Astrocyte of the spinal cord (primary cell): ENCODE measurements at regions not wholly inside any gene's neighbourhood (a gene's known extent, or its start where the extent isn't known, plus 50 kb on each side); places are given as distances from the start of the nearest gene placed in this dataset.

Source experiments
- DNase-seq: peaks from one replicate; pipeline ENCODE4 v3.0.0; 2011; ENCODE audit warnings: low read depth, low spot score
- H3K4me3 ChIP-seq: 2 replicates; pipeline ENCODE4 v1.5.1; 2011; ENCODE audit warnings: low read depth, mild to moderate bottlenecking, low read length, moderate library complexity
- in situ Hi-C: cut with HindIII; loops from 2 replicates; pipeline ENCODE4 v1.10.0; 2017; ENCODE audit warnings: low sequenced_read_pairs
- TF ChIP-seq, protein P1 (sequence below): IDR thresholded peaks from 2 replicates; pipeline ENCODE4 v1.5.1; 2012; ENCODE audit warnings: low read depth, mild to moderate bottlenecking, low read length, inconsistent platforms

DNA sequence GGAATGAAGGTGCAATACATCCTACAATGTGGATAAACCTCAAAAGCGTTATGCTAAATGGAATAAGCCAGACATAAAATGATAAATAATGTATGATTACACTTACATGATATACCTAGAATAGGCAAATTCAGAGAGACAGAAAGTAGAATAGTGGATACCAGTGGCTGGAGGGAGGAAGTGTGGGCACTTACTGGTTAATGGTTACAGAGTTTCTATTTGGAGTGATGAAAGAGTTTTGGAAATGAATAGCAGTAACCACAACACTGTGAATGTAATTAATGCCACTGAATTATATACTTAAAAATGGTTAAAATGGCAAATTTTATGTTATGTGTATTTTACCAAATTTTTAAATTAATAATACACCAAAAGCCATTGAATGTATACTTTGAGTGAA is 71.4 kb upstream of the CST7 start:
- in situ Hi-C loops = no loop called here
- TF ChIP-seq, protein P1, sequence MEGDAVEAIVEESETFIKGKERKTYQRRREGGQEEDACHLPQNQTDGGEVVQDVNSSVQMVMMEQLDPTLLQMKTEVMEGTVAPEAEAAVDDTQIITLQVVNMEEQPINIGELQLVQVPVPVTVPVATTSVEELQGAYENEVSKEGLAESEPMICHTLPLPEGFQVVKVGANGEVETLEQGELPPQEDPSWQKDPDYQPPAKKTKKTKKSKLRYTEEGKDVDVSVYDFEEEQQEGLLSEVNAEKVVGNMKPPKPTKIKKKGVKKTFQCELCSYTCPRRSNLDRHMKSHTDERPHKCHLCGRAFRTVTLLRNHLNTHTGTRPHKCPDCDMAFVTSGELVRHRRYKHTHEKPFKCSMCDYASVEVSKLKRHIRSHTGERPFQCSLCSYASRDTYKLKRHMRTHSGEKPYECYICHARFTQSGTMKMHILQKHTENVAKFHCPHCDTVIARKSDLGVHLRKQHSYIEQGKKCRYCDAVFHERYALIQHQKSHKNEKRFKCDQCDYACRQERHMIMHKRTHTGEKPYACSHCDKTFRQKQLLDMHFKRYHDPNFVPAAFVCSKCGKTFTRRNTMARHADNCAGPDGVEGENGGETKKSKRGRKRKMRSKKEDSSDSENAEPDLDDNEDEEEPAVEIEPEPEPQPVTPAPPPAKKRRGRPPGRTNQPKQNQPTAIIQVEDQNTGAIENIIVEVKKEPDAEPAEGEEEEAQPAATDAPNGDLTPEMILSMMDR = no peak
- H3K4me3 ChIP-seq = no peak overlapping the region
- DNase-seq = no peak

DNA sequence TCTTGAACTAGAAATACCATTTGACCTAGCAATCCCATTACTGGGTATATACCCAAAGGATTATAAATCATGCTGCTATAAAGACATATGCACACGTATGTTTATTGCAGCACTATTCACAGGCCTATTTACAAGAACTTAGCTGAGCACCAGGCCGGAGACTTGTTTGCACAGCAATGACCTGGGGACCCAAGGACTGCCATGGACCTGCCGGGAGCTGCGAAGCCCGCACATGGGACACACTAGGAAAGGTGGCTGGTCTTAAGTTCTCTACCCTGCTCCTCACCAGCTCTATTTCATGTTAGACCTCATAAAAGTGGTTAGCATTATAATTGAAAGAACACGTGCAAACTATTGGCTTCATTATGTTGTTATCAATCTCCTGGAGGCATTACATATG is 70.4 kb upstream of the CST7 start:
- in situ Hi-C loops = no loop called here
- H3K4me3 ChIP-seq = no peak overlapping the region
- DNase-seq = no peak
- TF ChIP-seq, protein P1 = no peak

DNA sequence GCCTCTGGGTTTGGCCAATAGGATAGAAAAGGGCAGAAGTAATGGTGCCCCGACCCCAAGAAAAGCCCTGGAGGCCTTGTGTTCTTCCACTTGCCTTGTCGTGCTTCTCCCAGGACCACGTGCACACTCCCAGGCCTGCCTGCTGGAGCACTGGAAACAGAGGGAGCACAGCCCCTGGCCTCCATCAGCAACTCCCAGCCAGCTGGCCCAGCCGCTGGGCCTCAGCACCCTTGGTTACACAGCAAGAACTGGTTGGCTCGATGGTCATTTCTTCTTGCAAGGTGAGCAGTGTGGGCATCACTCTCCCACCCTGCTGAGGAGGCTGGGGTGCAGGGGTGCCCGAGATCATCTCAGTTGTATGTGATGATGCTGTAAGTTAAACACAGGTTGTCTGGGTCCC is 69.2 kb upstream of the CST7 start:
- TF ChIP-seq, protein P1 = no peak
- DNase-seq = no peak
- in situ Hi-C loops = no loop called here
- H3K4me3 ChIP-seq = no peak overlapping the region

DNA sequence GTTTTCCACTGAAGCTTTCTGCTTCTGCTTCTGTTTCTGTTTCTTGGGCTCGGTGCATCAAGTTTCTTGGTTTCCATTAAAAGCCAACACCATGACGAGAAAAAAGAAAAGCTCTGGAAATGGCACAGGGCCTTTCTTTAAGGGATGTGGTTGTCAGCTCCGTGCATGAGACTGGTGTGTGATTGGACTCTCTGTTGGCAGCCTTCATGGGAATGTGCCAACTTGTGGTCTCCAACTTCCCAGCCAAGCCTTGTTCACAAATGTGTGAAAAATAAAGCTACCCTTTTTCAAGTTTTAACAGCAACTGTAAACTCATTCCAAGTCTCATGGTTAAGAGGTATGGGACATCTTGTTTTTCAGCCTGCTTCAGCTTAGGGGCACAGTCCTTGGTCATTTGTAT is 68.7 kb upstream of the CST7 start:
- in situ Hi-C loops = no loop called here
- H3K4me3 ChIP-seq = no peak overlapping the region
- DNase-seq = no peak
- TF ChIP-seq, protein P1 = no peak

DNA sequence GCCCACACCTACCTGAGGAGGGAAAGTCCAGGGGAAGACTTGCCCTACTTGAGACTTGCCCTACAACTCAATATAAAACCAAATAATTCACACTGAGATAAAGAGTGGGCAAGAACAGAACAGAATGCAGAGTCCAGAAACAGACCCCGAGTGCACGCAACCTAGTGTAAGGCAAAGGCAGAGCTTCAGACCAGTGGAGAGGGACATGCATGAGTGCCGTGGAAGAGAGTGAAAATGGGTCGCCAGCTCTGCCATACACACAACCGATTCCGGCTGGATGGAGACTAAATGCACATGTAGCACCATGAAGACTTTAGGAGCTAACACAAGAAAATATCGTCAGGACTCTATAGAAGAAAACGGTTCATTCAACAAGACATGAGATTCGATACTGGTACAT is 58.8 kb upstream of the CST7 start:
- TF ChIP-seq, protein P1 = no peak
- H3K4me3 ChIP-seq = no peak overlapping the region
- DNase-seq = no peak
- in situ Hi-C loops = no loop called here

DNA sequence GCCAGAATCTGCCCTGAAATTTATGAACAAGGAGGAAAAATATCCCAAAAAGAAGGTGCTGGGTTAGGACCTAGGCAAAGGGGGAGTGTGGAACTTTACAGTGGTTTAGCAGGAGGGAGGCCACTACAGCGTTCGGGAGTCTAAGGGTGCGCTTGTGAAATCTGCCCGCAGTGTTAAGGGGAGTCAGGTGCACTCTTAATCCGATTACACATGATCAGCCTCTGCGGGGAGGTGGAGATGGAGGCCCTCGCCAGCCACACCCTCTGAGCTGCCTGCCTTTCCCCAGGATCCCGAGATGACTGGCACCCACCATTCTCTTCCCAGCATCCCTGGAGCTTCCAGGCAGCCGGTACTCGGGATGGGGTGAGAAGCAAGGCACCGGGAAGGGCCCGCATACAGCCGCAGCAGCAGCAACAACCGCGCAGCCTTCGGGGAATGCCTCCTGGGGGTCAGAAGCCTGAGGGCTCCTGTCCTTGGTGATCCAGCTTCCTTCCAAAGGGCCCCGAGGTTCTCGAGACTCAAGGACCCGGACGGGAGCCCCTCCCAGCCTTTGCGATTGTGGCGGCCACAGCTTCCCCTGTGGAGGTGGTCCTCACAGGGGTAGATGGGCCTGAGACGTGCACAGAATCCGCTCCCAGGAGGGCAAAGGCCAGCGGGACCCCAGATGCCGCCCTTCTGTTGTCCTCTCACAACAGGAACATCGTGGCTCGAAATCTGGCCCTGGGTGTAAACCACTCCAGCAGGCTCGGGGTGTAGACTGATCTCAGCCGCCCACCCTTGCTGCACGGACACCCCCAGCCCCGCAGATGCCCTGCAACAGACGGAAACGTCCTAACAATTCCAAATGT is 57.3 kb upstream of the CST7 start:
- H3K4me3 ChIP-seq = no peak overlapping the region
- no peak for DNase-seq
- in situ Hi-C loops = no loop called here
- TF ChIP-seq, protein P1 = no peak
